ENCODE measurements at regions not wholly inside any gene's neighbourhood (a gene's known extent, or its start where the extent isn't known, plus 50 kb on each side); places are given as distances from the start of the nearest gene placed in this dataset.

GRCh38 chr11:38043060-38043459 lies 1445.0 kb upstream of the RAG2 start:
- no peaks in the 10 kb centered on the region for H3K36me3 ChIP-seq
- no peak overlapping the region for H3K4me3 ChIP-seq (ENCODE audit: low read depth, low read length)
- no peak for TF ChIP-seq CTCF (IDR thresholded peaks at IDR 0.05; ENCODE audit: low read depth, low read length)
- H3K27me3 ChIP-seq (ENCODE audit: insufficient read depth, low read depth, severe bottlenecking), result no peaks in the 10 kb centered on the region
- DNase-seq, result no peak
- no peak overlapping the region for H3K27ac ChIP-seq
- H3K9me3 ChIP-seq (ENCODE audit: severe bottlenecking), result no peaks in the 10 kb centered on the region

- no peak overlapping the region for H3K4me3 ChIP-seq (ENCODE audit: low read depth, low read length)
- no peak for TF ChIP-seq CTCF (IDR thresholded peaks at IDR 0.05; ENCODE audit: low read depth, low read length)
- no peaks in the 10 kb centered on the region for H3K27me3 ChIP-seq (ENCODE audit: insufficient read depth, low read depth, severe bottlenecking)
These were observed 1440.7 kb upstream of the RAG2 start for GRCh38 chr11:38038777-38039176.

GRCh38 chr11:38019072-38019775 lies 1421.2 kb upstream of the RAG2 start:
- TF ChIP-seq CTCF (IDR thresholded peaks at IDR 0.05; ENCODE audit: low read depth, low read length), result peak; percentile 25; the same call in 1 of the 2 replicates
- Histone ChIP-seq H3K27me3 (ENCODE audit: insufficient read depth, low read depth, severe bottlenecking) (no peaks in the 10 kb centered on the region), H3K27ac (no peak overlapping the region), H3K36me3 (no peaks in the 10 kb centered on the region), H3K4me3 (ENCODE audit: low read depth, low read length) (no peak overlapping the region), H3K9me3 (ENCODE audit: severe bottlenecking) (no peaks in the 10 kb centered on the region)
- DNase-seq, result peak; percentile 16

More at GRCh38 chr11:38038777-38039176, 1440.7 kb upstream of the RAG2 start:
- no peak for DNase-seq
- no peaks in the 10 kb centered on the region for H3K9me3 ChIP-seq (ENCODE audit: severe bottlenecking)
- no peaks in the 10 kb centered on the region for H3K36me3 ChIP-seq
- H3K27ac ChIP-seq, result no peak overlapping the region

GRCh38 chr11:38014405-38014804 lies 1416.4 kb upstream of the RAG2 start:
- Histone ChIP-seq H3K9me3 (ENCODE audit: severe bottlenecking) (no peaks in the 10 kb centered on the region), H3K36me3 (no peaks in the 10 kb centered on the region), H3K4me3 (ENCODE audit: low read depth, low read length) (no peak overlapping the region), H3K27ac (no peak overlapping the region), H3K27me3 (ENCODE audit: insufficient read depth, low read depth, severe bottlenecking) (no peaks in the 10 kb centered on the region)
- DNase-seq, result no peak
- no peak for TF ChIP-seq CTCF (IDR thresholded peaks at IDR 0.05; ENCODE audit: low read depth, low read length)

GRCh38 chr11:38013157-38013556 lies 1415.1 kb upstream of the RAG2 start:
- no peak overlapping the region for H3K4me3 ChIP-seq (ENCODE audit: low read depth, low read length)
- no peaks in the 10 kb centered on the region for H3K36me3 ChIP-seq
- no peak overlapping the region for H3K27ac ChIP-seq
- no peaks in the 10 kb centered on the region for H3K27me3 ChIP-seq (ENCODE audit: insufficient read depth, low read depth, severe bottlenecking)
- DNase-seq, result no peak
- no peaks in the 10 kb centered on the region for H3K9me3 ChIP-seq (ENCODE audit: severe bottlenecking)
- TF ChIP-seq CTCF (IDR thresholded peaks at IDR 0.05; ENCODE audit: low read depth, low read length), result no peak

- no peak for TF ChIP-seq CTCF (IDR thresholded peaks at IDR 0.05; ENCODE audit: low read depth, low read length)
- no peak overlapping the region for H3K4me3 ChIP-seq (ENCODE audit: low read depth, low read length)
- no peaks in the 10 kb centered on the region for H3K36me3 ChIP-seq
- DNase-seq, result no peak
- H3K9me3 ChIP-seq (ENCODE audit: severe bottlenecking), result no peaks in the 10 kb centered on the region
- H3K27me3 ChIP-seq (ENCODE audit: insufficient read depth, low read depth, severe bottlenecking), result no peaks in the 10 kb centered on the region
- H3K27ac ChIP-seq, result no peak overlapping the region
These were observed 1413.5 kb upstream of the RAG2 start for GRCh38 chr11:38011496-38011895.
